BLaER1 (cell line): ENCODE measurements at regions not wholly inside any gene's neighbourhood (a gene's known extent, or its start where the extent isn't known, plus 50 kb on each side); places are given as distances from the start of the nearest gene placed in this dataset.
A peak's percentile ranks its signal among the peaks of the same experiment; 100 is the strongest.

ENCODE experiments used
- H3K27ac ChIP-seq: shearing (Covaris generic); formaldehyde crosslinking; 2 replicates; pipeline ENCODE4 v1.8.1; 2022
- H3K27me3 ChIP-seq: shearing (Covaris generic); formaldehyde crosslinking; 2 replicates; pipeline ENCODE4 v1.8.1; 2022
- H3K36me3 ChIP-seq: shearing (Covaris generic); formaldehyde crosslinking; 2 replicates; pipeline ENCODE4 v1.8.1; 2022
- H3K4me1 ChIP-seq: shearing (Covaris generic); formaldehyde crosslinking; 2 replicates; pipeline ENCODE4 v1.8.1; 2022
- H3K4me2 ChIP-seq: shearing (Covaris generic); formaldehyde crosslinking; 2 replicates; pipeline ENCODE4 v1.8.1; 2022
- H3K4me3 ChIP-seq: shearing (Covaris generic); formaldehyde crosslinking; 2 replicates; pipeline ENCODE4 v1.8.1; 2022
- H3K9ac ChIP-seq: shearing (Covaris generic); formaldehyde crosslinking; 2 replicates; pipeline ENCODE4 v1.8.1; 2022
- H3K9me3 ChIP-seq: shearing (Covaris generic); formaldehyde crosslinking; 2 replicates; pipeline ENCODE4 v1.8.1; 2022
- H4K20me1 ChIP-seq: shearing (Covaris generic); formaldehyde crosslinking; 2 replicates; pipeline ENCODE4 v1.8.1; 2022
- Cebpa-rat ChIP-seq: shearing (Covaris generic); IDR thresholded peaks from 2 replicates; pipeline ENCODE4 v1.8.1; 2022

GRCh38 chr20:39116020-39116419 is 153.9 kb downstream of the DHX35 start:
- Histone ChIP-seq H4K20me1 (no peaks in the 10 kb centered on the region), H3K27ac (no peak overlapping the region), H3K4me1 (peaks cover 35% of the 10 kb centered on the region), H3K36me3 (no peaks in the 10 kb centered on the region), H3K9me3 (no peaks in the 10 kb centered on the region), H3K4me2 (no peak overlapping the region), H3K27me3 (no peaks in the 10 kb centered on the region; the same call in 1 of the 2 replicates), H3K4me3 (no peak overlapping the region), H3K9ac (no peak overlapping the region)
- no peak for TF ChIP-seq Cebpa-rat

GRCh38 chr20:39112178-39112743 is 150.1 kb downstream of the DHX35 start:
- H4K20me1 ChIP-seq: no peaks in the 10 kb centered on the region
- no peak overlapping the region for H3K4me3 ChIP-seq
- H3K4me1 ChIP-seq: peaks cover 17% of the 10 kb centered on the region; the same call in 1 of the 2 replicates
- no peak for TF ChIP-seq Cebpa-rat
- no peaks in the 10 kb centered on the region for H3K36me3 ChIP-seq
- peaks cover 5% of the 10 kb centered on the region; the same call in 1 of the 2 replicates for H3K27me3 ChIP-seq
- H3K27ac ChIP-seq: no peak overlapping the region
- H3K4me2 ChIP-seq: peak overlapping the region; percentile 36; the same call in 1 of the 2 replicates
- H3K9me3 ChIP-seq: no peaks in the 10 kb centered on the region
- H3K9ac ChIP-seq: 0 out of 2 replicates have a peak overlapping the region, but pooled peaks have one; percentile 7

GRCh38 chr20:39111359-39112177 is 149.4 kb downstream of the DHX35 start:
- Histone ChIP-seq H3K4me2 (peak overlapping the region; percentile 36; the same call in 1 of the 2 replicates), H3K36me3 (no peaks in the 10 kb centered on the region), H3K27ac (no peak overlapping the region), H3K4me1 (peaks cover 17% of the 10 kb centered on the region; the same call in 1 of the 2 replicates), H4K20me1 (no peaks in the 10 kb centered on the region), H3K27me3 (peaks cover 5% of the 10 kb centered on the region; the same call in 1 of the 2 replicates), H3K9ac (0 out of 2 replicates have a peak overlapping the region, but pooled peaks have one; percentile 7), H3K4me3 (no peak overlapping the region), H3K9me3 (no peaks in the 10 kb centered on the region)
- TF ChIP-seq Cebpa-rat: no peak

GRCh38 chr20:39110819-39111136 is 148.6 kb downstream of the DHX35 start:
- Histone ChIP-seq H3K4me3 (no peak overlapping the region), H4K20me1 (no peaks in the 10 kb centered on the region), H3K36me3 (no peaks in the 10 kb centered on the region), H3K27me3 (peaks cover 5% of the 10 kb centered on the region; the same call in 1 of the 2 replicates), H3K9ac (no peak overlapping the region), H3K9me3 (no peaks in the 10 kb centered on the region), H3K27ac (no peak overlapping the region), H3K4me2 (no peak overlapping the region), H3K4me1 (peaks cover 17% of the 10 kb centered on the region; the same call in 1 of the 2 replicates)
- no peak for TF ChIP-seq Cebpa-rat

GRCh38 chr20:39109933-39110818 is 148.0 kb downstream of the DHX35 start:
- Histone ChIP-seq H3K9me3 (no peaks in the 10 kb centered on the region), H4K20me1 (no peaks in the 10 kb centered on the region), H3K27ac (no peak overlapping the region), H3K4me3 (no peak overlapping the region), H3K4me2 (no peak overlapping the region), H3K9ac (no peak overlapping the region), H3K4me1 (peaks cover 17% of the 10 kb centered on the region; the same call in 1 of the 2 replicates), H3K36me3 (no peaks in the 10 kb centered on the region), H3K27me3 (peaks cover 5% of the 10 kb centered on the region; the same call in 1 of the 2 replicates)
- TF ChIP-seq Cebpa-rat: no peak

- Histone ChIP-seq H3K27ac (no peak overlapping the region), H3K36me3 (no peaks in the 10 kb centered on the region), H3K27me3 (peaks cover 5% of the 10 kb centered on the region; the same call in 1 of the 2 replicates), H3K4me3 (no peak overlapping the region), H4K20me1 (no peaks in the 10 kb centered on the region), H3K9me3 (no peaks in the 10 kb centered on the region), H3K4me2 (no peak overlapping the region), H3K9ac (no peak overlapping the region), H3K4me1 (peaks cover 17% of the 10 kb centered on the region; the same call in 1 of the 2 replicates)
- no peak for TF ChIP-seq Cebpa-rat
Measured at GRCh38 chr20:39108746-39109145, 146.6 kb downstream of the DHX35 start.

GRCh38 chr20:39107741-39108140 is 145.6 kb downstream of the DHX35 start:
- H3K27ac ChIP-seq: no peak overlapping the region
- no peak overlapping the region for H3K4me2 ChIP-seq
- TF ChIP-seq Cebpa-rat: no peak
- H3K9ac ChIP-seq: no peak overlapping the region
- H3K36me3 ChIP-seq: no peaks in the 10 kb centered on the region
- H3K9me3 ChIP-seq: no peaks in the 10 kb centered on the region
- H3K4me3 ChIP-seq: no peak overlapping the region
- peaks cover 17% of the 10 kb centered on the region; the same call in 1 of the 2 replicates for H3K4me1 ChIP-seq
- H3K27me3 ChIP-seq: peaks cover 5% of the 10 kb centered on the region; the same call in 1 of the 2 replicates
- H4K20me1 ChIP-seq: no peaks in the 10 kb centered on the region

- Histone ChIP-seq H3K4me3 (no peak overlapping the region), H3K9ac (no peak overlapping the region), H4K20me1 (no peaks in the 10 kb centered on the region), H3K4me1 (peaks cover 10% of the 10 kb centered on the region; the same call in 1 of the 2 replicates), H3K9me3 (no peaks in the 10 kb centered on the region), H3K27me3 (peaks cover 5% of the 10 kb centered on the region; the same call in 1 of the 2 replicates), H3K4me2 (no peak overlapping the region), H3K27ac (no peak overlapping the region), H3K36me3 (no peaks in the 10 kb centered on the region)
- TF ChIP-seq Cebpa-rat: no peak
Measured at GRCh38 chr20:39106791-39107190, 144.6 kb downstream of the DHX35 start.

GRCh38 chr20:39105551-39105950 is 143.4 kb downstream of the DHX35 start:
- Histone ChIP-seq H3K4me3 (no peak overlapping the region), H3K27me3 (peaks cover 3% of the 10 kb centered on the region; the same call in 1 of the 2 replicates), H3K27ac (no peak overlapping the region), H3K4me2 (no peak overlapping the region), H3K4me1 (peaks cover 2% of the 10 kb centered on the region; the same call in 1 of the 2 replicates), H3K9ac (no peak overlapping the region), H4K20me1 (no peaks in the 10 kb centered on the region), H3K9me3 (no peaks in the 10 kb centered on the region), H3K36me3 (no peaks in the 10 kb centered on the region)
- no peak for TF ChIP-seq Cebpa-rat
